Pulmonary artery endothelial cell (primary cell): ENCODE measurements at regions not wholly inside any gene's neighbourhood (a gene's known extent, or its start where the extent isn't known, plus 50 kb on each side); places are given as distances from the start of the nearest gene placed in this dataset.

Experiments used
- DNase-seq: peaks from one replicate; pipeline ENCODE4 v3.0.0-alpha.2; 2011; ENCODE audit warnings: low read depth, low spot score

DNA sequence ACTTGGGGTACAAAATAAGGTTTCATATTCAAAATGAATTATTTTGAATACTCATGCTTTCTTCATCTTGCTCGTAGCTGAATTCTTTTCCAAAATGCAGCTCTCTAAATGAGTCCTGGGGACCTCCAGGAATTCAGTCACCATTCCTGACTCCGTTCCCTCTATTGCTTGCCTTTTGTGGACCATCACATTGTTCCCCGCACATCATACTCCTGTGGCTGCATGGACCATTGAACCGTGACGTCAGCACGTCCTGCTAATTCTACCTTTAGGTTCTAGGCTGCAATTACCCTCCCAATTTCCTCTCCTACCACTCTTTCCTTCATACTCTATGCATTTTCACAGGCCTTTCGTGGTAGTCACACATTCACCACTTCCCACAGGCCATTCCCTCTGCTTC, 173.1 kb upstream of the ID4 start:
- DNase-seq, result no peak

DNA sequence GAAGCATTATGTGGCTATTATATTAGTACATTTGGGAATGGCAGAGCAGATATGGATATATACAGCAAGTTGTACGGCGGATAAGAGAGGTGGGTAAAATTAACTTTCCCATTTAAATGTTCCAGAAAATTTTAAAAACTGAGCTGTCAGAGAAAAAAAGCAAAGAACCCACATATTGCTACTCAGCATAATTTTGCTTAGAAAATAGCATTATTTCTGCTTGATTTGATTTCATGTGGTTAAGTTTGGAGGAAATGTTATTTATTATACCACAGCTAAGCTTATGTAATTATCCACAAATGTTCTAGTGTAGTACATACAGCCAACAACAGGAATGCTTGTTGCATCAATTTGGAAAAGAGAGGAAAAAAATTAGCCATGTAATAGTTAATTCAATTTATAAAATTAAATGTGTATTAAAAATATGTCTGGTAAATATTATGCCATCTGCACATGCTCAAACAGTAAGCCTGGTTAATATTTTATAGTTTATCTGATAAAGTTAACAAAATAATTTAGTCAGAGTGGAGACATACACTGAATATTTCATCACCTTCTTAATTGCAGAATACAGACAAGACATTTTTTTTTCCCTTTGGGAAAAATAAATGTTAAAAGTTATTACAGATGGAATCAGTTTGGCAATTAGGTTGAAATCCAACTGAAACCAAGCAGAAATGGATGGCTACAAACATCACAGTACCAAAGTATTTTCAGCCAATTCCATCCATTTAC, 172.1 kb upstream of the ID4 start:
- no peak for DNase-seq

DNA sequence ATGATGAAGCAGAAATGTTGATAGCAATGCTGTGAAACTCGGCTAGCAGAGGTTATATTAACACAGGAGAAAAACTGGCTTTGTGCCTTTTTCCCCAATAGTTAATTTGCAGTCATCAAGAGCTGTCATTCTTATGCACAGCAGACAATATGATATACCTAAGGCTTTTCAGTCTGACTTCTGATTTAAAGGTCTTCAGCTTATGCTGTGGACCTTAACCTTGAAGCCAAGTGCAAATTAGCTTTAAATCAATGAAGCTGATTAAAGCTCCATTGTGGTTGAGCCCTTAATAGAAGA, 171.6 kb upstream of the ID4 start:
- no peak for DNase-seq

DNA sequence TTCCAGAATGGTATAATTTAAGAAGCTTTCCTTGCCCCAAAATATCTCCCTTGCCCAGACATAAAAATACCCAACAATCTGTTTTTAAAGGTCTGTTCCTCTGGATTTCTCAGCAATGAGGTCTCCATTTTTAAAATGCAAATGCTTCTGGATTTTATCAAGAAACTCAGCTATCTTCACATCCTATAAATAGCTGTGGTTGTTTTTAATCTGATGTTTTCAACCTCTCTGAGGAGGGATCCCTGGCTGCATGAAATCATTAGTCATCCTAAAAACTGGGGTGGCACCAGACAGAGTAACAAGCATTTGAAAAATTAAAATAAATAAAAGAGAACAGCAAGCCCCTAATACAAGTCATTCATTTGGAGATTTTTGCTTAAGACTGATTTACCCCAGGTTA, 168.5 kb upstream of the ID4 start:
- no peak for DNase-seq

DNA sequence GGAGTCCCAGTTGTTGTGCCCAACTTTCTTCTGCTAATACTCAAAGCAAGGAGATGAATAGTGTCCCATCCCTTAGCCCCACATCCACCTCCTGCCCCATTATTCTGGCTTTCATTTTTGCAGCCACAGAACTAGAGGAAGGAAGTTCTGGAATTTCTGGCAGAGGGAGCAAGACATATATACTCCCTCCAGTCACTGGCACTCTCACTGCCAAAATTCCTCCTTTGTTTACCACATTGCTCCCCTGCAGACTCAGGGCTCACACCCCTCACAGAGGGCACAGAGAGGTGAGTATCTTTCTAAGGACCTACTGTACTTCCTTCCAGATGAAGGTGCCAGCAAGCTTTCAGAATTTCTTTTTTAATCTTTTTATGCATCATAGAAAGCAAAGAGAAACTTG, 168.0 kb upstream of the ID4 start:
- no peak for DNase-seq

DNA sequence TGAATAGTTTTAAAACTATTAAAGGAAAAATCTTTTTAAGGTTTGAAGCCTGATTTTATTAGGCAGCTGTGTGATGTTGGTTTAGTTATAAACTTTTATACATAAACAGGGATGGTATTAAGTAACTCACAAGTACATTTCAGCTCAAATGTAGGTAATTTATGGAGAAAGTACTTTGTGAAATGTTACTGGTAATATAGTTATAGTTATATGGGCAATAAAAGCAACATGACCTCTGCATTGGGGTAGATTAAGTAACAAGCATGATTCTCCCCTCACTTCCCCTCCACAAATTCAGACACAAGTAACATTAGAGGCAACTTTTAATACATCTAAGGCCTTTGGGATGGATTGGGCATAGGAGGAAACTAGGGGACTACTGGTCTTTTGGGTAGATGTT, 154.3 kb upstream of the ID4 start:
- DNase-seq, result no peak

DNA sequence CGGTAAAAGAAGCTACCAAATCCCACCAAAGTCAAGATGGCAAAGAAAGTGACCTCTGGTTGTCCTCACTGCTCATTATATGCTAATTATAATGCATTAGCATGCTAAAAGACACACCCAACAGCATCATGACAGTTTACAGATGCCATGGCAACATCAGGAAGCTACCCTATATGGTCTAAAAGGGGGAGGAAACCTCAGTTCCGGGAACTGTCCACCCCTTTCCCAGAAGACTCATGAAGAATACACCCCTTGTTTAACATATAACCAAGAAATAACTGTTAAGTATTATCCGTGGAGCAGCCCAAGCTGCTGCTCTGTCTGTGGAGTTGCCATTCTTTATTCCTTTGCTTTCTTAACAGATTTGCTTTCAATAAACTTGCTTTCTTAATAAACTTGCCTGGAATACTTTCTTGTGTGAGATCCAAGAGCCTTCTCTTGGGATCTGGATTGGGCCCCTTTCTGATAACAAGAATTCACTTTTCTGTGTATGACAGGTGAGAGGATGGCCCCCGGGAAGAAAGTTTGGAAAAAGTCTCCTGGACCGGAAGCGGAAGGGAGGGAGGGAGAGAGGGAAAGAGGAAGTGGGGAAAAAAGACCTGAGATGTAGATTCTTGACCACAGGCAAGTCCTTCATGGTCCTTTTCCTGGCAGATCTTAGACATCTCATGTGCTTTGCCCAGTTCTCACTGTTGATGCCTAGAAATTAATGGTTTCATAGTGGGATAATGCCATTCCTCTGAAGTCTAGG, 146.7 kb upstream of the ID4 start:
- DNase-seq, result no peak

DNA sequence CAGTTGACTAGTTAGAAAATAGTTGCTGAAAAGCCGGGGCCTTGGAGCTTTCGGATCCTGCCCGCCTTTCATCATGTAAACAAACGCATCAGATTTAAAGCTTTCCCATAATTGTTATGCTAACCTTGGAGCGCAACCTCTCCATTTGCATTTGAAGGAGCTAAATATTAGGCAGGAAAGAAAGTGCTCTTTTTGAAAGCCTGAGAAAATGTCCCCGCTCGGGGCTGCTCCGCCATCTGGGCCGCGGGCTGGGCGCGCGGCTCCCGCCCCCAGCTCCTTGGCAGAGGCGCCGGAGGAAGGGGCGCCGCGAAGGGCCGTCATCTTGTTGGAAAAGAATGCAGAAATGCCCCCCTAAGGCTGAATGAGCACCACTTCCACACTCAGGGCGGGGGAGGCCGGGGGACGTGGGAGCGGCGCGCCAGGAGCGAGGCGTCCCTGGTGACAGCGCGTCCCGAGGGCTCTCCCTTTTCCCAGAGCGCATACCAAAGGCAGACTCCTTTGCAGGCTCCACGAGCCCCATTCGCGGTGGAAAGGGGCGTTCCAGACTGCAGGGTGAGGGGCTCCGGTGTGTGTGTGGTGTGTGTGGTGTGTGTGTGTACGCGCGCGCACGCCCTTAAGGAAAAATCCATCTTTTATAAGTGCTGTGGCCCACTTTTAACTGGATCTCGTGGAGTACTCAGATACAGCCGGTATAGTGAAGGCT, 145.6 kb upstream of the ID4 start:
- DNase-seq, result no peak

DNA sequence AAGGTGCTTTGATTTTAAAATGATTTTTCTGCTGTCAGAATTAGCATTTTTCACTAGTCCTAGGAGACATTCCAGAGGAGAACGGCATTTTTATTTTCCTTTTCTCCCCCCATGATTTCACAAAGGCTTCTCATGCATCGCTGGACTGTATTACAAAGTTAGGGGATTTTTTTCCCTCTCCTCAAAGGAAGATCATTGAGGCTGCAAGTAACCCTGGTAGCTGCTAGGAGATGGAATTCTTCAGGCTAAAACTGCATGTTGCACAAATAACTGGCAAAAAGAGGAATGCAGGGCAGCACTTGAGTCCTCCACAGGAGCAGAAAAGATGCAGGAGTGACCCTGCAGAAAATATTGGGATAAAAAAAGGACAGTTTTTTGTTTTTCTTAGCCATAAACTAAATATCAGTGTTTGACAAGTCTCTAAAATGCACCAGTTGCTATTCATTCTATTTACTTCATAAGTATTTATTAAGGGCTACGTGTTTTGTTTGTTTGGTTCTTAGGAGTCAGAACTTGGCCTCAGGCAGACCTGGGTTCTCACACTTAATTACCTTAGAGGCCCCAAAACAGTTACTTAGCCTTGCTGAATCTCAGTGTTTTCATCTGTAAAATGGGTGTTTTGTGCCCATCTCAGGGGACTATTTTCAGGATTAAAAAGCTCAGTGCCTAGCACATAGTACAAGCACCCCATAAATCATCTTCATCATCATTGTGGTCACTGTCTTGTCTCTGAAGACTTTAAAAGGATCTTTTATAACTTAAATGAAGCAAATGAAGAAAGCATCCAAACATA, 144.5 kb upstream of the ID4 start:
- no peak for DNase-seq

DNA sequence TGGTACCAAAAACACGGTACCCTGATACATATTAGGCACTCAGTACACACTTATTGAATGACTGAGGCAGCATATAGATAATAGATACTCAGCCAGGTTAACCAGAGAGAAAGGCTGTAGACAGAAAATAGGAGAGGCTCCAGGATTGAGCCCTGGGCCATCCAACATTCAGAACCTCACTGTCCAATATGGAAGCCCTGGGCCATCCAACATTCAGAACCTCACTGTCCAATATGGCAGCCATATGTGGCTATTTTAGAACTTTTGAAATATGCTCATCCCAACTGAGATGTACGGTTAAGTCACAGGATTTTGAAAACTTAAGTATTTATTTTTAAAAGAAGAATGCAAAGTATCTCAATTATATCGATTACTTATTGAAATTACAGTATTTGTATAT, 142.5 kb upstream of the ID4 start:
- DNase-seq, result no peak

DNA sequence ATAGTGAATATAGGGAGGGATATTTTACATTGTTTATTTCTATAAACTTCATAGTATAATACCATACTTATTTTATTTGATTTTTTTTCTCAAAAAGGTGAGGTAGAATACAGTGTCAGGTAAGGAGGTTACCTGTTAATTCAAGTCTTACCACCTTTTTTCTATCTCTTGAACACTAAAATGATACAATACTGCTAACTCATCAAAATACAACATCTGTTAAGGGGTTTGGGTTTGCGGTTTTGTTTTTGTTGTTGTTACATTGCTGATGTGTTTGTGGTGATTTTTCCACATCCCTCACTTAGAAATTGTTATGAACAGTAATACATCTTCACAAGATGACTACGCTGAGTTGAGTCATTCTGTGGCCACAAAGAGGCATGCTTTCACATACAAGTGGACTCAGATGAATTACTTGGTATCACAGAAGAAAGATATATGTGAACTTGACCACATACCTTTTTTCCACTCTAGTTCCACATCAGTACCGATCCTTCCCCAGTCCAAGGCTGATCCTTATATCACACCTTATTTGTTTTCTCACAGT, 139.4 kb upstream of the ID4 start:
- no peak for DNase-seq

DNA sequence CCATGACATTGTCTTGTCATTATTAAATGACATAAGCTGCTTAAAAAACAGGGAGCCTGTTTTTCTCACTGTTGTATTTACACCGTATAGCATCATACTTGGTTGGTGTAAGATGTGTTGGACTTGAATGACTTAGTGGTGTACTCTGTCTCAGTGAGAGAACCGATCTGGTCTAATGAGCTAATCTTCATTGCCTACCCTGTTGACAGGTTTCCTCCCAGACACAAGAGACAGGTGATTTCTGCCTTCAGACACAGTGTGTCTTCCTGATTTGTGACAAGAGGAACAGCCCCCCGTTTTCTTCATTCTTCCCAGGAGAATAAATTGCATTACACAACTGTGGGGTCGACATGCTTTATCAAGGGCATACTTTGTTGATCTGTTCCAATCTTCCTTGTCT, 137.2 kb upstream of the ID4 start:
- DNase-seq, result no peak

DNA sequence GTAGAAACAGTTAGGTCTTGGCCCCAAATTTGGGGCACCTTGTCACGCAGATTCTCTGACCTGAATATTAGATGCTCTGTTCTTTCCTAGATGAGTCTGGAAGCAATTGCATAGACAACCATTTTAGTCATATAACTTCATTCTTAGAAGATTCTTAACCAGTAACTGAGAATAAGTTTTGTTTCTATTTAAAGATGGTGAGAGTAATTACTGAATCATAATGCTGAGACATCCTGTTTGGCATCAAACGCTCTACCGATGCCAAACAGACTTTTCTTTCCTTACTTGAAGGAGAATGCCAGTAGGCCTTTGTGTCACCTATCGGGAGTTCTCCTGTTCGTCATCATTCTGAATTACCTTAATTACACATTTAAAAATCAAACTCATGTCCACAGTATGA, 131.6 kb upstream of the ID4 start:
- DNase-seq, result no peak

DNA sequence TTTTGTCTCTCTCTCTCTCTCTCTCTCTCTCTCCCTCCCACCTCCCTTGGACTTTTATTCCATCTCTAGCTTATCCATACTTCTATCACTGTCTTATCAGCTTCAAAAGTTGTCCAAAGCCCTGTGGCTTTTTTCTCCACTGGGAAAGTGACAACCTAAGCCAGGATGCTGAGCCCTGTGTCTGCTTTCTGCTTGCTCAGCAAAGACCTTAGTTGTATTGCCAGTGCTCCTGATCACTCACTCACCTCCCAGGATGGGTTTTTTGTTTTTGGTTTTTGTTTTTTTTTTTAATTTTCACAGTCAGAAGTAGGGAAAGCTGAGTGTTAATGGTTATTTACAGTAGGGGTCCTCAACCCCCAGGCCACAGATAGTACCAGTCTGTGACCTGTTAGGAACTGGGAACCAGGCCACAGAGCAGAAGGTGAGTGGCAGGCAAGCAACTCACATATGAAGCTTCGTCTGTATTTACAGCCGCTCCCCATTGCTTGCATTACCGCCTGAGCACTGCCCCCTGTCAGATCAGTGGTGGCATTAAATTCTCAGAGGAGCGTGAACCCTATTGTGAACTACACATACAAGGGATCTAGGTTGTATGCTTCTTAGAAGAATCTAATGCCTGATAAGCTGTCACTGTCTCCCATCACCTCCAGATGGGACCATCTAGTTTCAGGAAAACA, 125.0 kb upstream of the ID4 start:
- no peak for DNase-seq

DNA sequence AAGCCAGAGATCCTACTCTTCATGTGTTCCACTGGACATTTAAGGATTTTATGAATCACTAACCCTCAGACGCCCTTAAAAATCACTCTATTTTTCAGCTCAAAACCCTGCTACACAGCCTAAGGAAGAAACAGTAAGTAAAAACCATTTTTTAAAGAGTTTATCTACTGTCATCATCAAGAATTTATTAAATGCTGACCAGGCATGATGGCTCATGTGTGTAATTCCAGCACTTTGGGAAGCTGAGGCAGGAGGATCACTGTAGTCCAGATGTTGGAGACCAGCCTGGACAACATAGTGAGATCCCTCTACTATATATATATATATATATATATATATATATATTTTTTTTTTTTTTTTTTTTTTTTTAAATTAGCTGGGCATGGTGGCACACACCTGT, 124.2 kb upstream of the ID4 start:
- no peak for DNase-seq

DNA sequence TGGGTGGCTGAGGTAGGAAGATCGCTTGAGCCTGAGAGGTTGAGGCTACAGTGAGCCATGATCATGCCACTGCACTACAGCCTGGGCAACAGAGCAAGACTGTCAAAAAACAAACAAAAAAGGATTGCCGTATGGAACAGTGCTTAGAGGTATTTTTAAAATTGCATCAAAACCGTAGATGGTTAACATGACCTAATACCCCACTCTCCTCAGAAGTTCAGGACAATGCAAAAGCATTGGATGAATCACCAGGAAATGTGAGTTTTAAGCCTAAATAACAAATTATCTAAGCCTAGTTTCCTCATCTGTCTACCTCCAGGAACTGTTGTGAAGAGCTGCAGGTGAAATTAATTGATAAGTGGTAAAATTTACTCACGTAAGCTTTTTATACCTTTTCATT, 123.8 kb upstream of the ID4 start:
- no peak for DNase-seq

DNA sequence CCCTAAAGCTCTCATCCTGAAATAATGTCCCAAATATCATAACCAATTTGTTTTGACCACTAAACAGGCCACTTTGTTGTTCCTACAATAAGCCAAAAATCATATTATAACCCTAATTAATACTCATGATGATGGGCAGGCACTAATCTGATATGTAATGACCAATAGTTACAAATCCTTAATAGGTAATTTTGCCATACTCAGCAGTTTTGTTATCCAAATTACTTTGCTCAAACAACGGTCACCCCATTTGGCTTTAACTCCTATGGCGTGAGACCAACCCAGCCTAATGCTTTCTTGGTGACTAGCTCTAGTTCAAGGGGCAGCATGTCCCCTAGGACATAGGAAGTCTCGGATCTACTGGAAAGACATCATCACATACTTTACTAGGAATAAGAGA, 123.2 kb upstream of the ID4 start:
- DNase-seq, result no peak

DNA sequence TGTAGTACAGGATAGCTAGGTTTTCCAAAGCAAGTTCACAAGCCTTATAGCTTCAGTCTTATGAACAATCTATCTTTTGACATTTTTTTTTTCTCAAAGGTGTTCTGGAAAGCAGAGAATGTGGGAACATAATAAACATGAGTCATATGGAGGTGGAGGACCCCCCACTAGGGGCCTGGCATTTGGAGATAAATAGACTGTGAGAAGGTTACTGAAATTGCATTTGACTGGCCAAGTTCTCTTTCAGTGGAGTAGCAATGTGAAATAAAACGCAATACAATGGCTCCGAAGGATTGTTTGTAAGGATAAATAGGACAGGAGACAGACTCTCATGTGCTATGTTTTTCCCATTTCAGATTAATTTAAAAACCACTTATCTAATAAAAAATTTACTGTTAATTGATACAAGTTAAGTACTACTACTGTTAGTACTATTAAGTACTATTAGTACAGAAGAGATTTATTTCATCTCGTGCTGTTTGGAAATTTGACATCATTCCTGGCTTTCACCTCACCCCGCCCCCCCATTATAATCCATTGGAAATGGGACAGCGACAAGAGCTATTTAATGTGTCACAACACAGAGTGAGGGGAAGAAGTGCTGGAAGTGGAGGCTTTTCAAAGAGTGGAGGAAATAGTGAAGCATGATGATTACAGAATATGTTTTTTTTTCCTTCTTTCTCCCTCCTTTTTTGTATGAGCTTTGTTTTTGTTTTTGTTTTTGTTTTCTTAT, 122.6 kb upstream of the ID4 start:
- DNase-seq, result no peak

DNA sequence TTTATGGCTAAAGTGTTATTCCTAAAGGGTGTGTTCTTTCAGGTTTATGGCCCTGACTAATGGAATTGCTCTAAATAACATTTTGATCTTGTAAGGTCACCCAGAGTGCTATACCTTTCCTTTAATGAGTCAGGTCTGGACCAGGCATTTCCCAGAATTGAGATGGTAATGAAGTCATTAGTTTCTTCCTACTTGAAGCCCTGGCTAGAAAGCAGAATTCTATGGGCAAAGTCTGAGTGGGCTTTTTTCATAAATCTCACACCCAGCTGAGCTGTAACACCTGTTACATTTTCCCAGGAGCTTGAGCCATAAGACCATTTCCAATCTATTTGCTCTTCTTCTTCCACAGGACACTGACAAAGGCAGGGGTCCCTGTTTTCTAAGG, 122.0 kb upstream of the ID4 start:
- no peak for DNase-seq

DNA sequence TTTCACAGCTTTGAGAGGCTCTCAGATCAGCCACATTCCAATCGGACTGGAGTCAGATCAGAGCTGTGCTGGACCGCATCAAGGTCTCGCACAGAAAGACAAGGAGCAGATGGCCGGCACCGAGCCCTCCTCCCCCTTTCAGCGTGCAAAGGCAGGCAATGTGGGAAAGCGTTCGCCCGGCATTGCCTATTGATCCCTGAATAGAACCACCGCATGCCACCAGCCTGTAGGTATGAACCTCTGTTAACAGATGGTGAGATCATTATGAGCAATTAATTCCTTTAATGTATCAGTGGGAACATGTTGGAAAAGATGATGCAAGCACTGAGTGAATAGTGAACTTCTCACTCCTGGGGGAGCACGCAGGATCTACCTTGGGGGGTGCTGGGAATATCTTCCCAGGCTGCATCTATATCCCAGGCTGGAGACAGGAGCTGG, 117.5 kb upstream of the ID4 start:
- DNase-seq, result no peak
